ENCODE measurements at regions not wholly inside any gene's neighbourhood (a gene's known extent, or its start where the extent isn't known, plus 50 kb on each side); places are given as distances from the start of the nearest gene placed in this dataset.

DNA sequence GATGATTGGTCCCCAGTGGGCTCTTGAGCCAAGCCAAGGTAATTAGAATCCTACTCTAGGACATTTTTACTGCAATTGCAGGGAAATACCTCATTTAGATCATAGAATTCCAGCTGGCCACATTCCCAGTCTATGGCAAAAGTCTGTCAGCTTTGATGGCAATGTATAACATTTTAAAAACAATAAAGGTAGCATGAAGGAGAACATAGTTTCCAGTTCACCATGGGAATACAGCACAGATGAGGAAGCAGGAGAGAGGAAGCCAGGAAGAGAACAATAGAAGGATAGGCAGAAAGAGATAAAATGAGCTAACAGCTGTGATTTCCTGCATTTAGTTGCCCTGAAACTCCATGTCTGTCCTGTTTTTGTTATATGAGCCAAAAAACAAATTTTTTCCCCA, 897.3 kb upstream of the DDX18 start:
- TF ChIP-seq, protein P1, sequence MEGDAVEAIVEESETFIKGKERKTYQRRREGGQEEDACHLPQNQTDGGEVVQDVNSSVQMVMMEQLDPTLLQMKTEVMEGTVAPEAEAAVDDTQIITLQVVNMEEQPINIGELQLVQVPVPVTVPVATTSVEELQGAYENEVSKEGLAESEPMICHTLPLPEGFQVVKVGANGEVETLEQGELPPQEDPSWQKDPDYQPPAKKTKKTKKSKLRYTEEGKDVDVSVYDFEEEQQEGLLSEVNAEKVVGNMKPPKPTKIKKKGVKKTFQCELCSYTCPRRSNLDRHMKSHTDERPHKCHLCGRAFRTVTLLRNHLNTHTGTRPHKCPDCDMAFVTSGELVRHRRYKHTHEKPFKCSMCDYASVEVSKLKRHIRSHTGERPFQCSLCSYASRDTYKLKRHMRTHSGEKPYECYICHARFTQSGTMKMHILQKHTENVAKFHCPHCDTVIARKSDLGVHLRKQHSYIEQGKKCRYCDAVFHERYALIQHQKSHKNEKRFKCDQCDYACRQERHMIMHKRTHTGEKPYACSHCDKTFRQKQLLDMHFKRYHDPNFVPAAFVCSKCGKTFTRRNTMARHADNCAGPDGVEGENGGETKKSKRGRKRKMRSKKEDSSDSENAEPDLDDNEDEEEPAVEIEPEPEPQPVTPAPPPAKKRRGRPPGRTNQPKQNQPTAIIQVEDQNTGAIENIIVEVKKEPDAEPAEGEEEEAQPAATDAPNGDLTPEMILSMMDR (IDR thresholded peaks at IDR 0.05): no peak
- TF ChIP-seq EZH2phosphoT487 (IDR thresholded peaks at IDR 0.05) (no peak), EZH2 (IDR thresholded peaks at IDR 0.05) (no peak)

Data from neural progenitor cell (in vitro differentiated cells).